ENCODE measurements at regions not wholly inside any gene's neighbourhood (a gene's known extent, or its start where the extent isn't known, plus 50 kb on each side); places are given as distances from the start of the nearest gene placed in this dataset.

DNA sequence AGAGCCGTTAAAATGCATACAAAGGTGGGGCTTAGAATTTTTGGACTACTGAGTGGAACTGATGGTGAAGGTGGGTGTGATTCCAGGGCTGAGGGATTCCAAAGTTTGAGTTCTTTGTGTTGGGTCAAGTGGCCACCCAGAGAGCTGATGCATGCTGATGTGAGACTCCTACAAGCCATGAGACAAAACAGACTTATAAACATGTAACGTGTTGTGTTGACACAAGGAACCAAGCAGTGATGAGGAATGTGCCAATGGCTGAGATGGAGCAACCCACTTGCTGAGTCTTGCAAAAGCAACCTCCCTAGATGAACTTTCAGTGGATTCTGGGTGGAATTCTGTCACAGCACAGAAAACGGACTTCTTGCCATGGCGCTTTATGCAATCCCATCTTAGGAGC lies 289.0 kb downstream of the TLE3 start:
- H3K9me3 ChIP-seq (ENCODE audit: control insufficient read depth, low read depth, low read length) = no peaks in the 10 kb centered on the region
- no peak for FAIRE-seq
- no peaks in the 10 kb centered on the region for H3K36me3 ChIP-seq (ENCODE audit: control insufficient read depth in 2 of 2, extremely low read depth in 1 of 2, insufficient read depth in 2 of 2, low read length in 2 of 2)
- DNase-seq (ENCODE audit: low read depth, low spot score) = no peak
- H3K9ac ChIP-seq (ENCODE audit: control insufficient read depth, extremely low read depth, insufficient read depth, low read length) = no peak overlapping the region
- H3K4me3 ChIP-seq (ENCODE audit: control insufficient read depth in 2 of 3, extremely low read depth in 1 of 3, insufficient read depth in 2 of 3, low read depth in 1 of 3, low read length in 3 of 3) = no peak overlapping the region
- dilution Hi-C loops (cut with MboI; ENCODE audit: extremely low pct_ligation_motif_present, low sequenced_read_pairs) = no loop called here
- peaks cover 47% of the 10 kb centered on the region for H3K27me3 ChIP-seq (ENCODE audit: control insufficient read depth, extremely low read depth, insufficient read depth, low read length)
- H3K9me1 ChIP-seq (ENCODE audit: control insufficient read depth, extremely low read depth, insufficient read depth, low read length) = no peaks in the 10 kb centered on the region
- H4K20me1 ChIP-seq (ENCODE audit: control insufficient read depth, extremely low read depth, insufficient read depth, low read length) = no peaks in the 10 kb centered on the region
- peaks cover 4% of the 10 kb centered on the region for H3K4me1 ChIP-seq (ENCODE audit: control insufficient read depth, extremely low read depth, insufficient read depth, low read length)
- H2AFZ ChIP-seq (ENCODE audit: control insufficient read depth, low read length) = no peak overlapping the region
- no peak overlapping the region for H3K27ac ChIP-seq (ENCODE audit: control insufficient read depth, insufficient read depth, low read length)
- TF ChIP-seq, protein P1, sequence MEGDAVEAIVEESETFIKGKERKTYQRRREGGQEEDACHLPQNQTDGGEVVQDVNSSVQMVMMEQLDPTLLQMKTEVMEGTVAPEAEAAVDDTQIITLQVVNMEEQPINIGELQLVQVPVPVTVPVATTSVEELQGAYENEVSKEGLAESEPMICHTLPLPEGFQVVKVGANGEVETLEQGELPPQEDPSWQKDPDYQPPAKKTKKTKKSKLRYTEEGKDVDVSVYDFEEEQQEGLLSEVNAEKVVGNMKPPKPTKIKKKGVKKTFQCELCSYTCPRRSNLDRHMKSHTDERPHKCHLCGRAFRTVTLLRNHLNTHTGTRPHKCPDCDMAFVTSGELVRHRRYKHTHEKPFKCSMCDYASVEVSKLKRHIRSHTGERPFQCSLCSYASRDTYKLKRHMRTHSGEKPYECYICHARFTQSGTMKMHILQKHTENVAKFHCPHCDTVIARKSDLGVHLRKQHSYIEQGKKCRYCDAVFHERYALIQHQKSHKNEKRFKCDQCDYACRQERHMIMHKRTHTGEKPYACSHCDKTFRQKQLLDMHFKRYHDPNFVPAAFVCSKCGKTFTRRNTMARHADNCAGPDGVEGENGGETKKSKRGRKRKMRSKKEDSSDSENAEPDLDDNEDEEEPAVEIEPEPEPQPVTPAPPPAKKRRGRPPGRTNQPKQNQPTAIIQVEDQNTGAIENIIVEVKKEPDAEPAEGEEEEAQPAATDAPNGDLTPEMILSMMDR (optimal IDR thresholded peaks at IDR 0.05 in 1 of 3, IDR thresholded peaks at IDR 0.05 in 1 of 3, conservative IDR thresholded peaks at IDR 0.05 in 1 of 3; ENCODE audit: extremely low read depth in 1 of 3, insufficient read depth in 2 of 3, low read length in 3 of 3) = no peak
- TF ChIP-seq EZH2 (IDR thresholded peaks at IDR 0.05; ENCODE audit: low read length) = no peak
- no peaks in the 10 kb centered on the region for H3K79me2 ChIP-seq (ENCODE audit: control insufficient read depth, insufficient read depth, low read length)
- H3K4me2 ChIP-seq (ENCODE audit: control insufficient read depth, extremely low read depth, insufficient read depth, low read depth, low read length) = no peak overlapping the region

DNA sequence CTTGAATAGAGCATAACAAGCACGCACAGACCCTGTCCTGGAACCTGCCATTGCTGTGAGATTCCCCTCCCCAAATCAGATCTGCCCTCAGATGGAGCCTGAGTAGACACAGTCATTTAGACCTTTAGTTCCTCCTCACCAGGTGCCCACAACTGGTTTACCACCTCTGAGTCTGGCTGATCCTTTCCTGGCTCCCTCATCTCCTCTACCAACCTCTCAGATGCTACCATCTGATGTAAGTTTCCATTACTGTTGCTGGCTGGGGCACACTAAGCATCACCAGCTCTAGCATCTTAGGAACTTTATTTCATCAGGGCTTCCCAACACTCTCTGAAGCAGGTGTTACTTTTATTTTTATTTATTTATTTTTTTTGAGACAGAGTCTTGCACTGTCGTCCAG lies 288.3 kb downstream of the TLE3 start:
- dilution Hi-C loops (cut with MboI; ENCODE audit: extremely low pct_ligation_motif_present, low sequenced_read_pairs) = no loop called here
- no peak overlapping the region for H3K27ac ChIP-seq (ENCODE audit: control insufficient read depth, insufficient read depth, low read length)
- TF ChIP-seq EZH2 (IDR thresholded peaks at IDR 0.05; ENCODE audit: low read length) = no peak
- TF ChIP-seq, protein P1 (optimal IDR thresholded peaks at IDR 0.05 in 1 of 3, IDR thresholded peaks at IDR 0.05 in 1 of 3, conservative IDR thresholded peaks at IDR 0.05 in 1 of 3; ENCODE audit: extremely low read depth in 1 of 3, insufficient read depth in 2 of 3, low read length in 3 of 3) = no peak
- FAIRE-seq = no peak
- no peak for DNase-seq (ENCODE audit: low read depth, low spot score)
- H3K27me3 ChIP-seq (ENCODE audit: control insufficient read depth, extremely low read depth, insufficient read depth, low read length) = peaks cover 50% of the 10 kb centered on the region
- no peaks in the 10 kb centered on the region for H3K36me3 ChIP-seq (ENCODE audit: control insufficient read depth in 2 of 2, extremely low read depth in 1 of 2, insufficient read depth in 2 of 2, low read length in 2 of 2)
- no peaks in the 10 kb centered on the region for H4K20me1 ChIP-seq (ENCODE audit: control insufficient read depth, extremely low read depth, insufficient read depth, low read length)
- H3K4me3 ChIP-seq (ENCODE audit: control insufficient read depth in 2 of 3, extremely low read depth in 1 of 3, insufficient read depth in 2 of 3, low read depth in 1 of 3, low read length in 3 of 3) = no peak overlapping the region
- H3K79me2 ChIP-seq (ENCODE audit: control insufficient read depth, insufficient read depth, low read length) = no peaks in the 10 kb centered on the region
- no peaks in the 10 kb centered on the region for H3K9me1 ChIP-seq (ENCODE audit: control insufficient read depth, extremely low read depth, insufficient read depth, low read length)
- H3K4me1 ChIP-seq (ENCODE audit: control insufficient read depth, extremely low read depth, insufficient read depth, low read length) = peaks cover 4% of the 10 kb centered on the region
- no peaks in the 10 kb centered on the region for H3K9me3 ChIP-seq (ENCODE audit: control insufficient read depth, low read depth, low read length)
- no peak overlapping the region for H3K9ac ChIP-seq (ENCODE audit: control insufficient read depth, extremely low read depth, insufficient read depth, low read length)
- H3K4me2 ChIP-seq (ENCODE audit: control insufficient read depth, extremely low read depth, insufficient read depth, low read depth, low read length) = no peak overlapping the region
- no peak overlapping the region for H2AFZ ChIP-seq (ENCODE audit: control insufficient read depth, low read length)

Measured in keratinocyte (primary cell).